HepG2 (cell line): ENCODE measurements at regions not wholly inside any gene's neighbourhood (a gene's known extent, or its start where the extent isn't known, plus 50 kb on each side); places are given as distances from the start of the nearest gene placed in this dataset.

Experiments used
- ATAC-seq: fragments of 200-7000 bp; cut with Tn5 transposase; 3 replicates; pipeline ENCODE4 v1.9.1; 2020; ENCODE audit warnings: mild to moderate bottlenecking, moderate library complexity
- BruUV-seq: library from RNA; stranded (reverse); fragments of 400-500 nt; replicated peaks from 2 replicates; lab custom pipeline; 2021; lab: Mats Ljungman, UMichigan
- CTCF ChIA-PET: fragments of 300-600 bp; formaldehyde crosslinking; extraction: SDS; loops from one replicate; lab custom pipeline; 2021; ENCODE audit warnings: low total read pairs, inconsistent platforms, low intra/inter-chr PET ratio; lab: Yijun Ruan, JAX
- POLR2A ChIA-PET: fragments of 350-600 bp; sonication (Branson Sonifier 250); formaldehyde crosslinking; loops from one replicate; lab custom pipeline; 2020; ENCODE audit warnings: antibody characterized with exemption, inconsistent platforms; lab: Yijun Ruan, JAX
- DNase-seq: peaks from one replicate; pipeline ENCODE4 v3.0.0-alpha.2; 2015; ENCODE audit warnings: low spot score
- FAIRE-seq: peaks from 3 replicates; lab custom pipeline; 2011; peaks lifted over from hg19 to GRCh38; lab: Jason Lieb, UNC
- H2AFZ ChIP-seq: one replicate; pipeline ENCODE4 v1.6.1; 2011; ENCODE audit warnings: low read length, inconsistent platforms
- H3K27ac ChIP-seq: fragments of 300-600 bp; 3 replicates; pipeline ENCODE4 v1.8.0; 2011; ENCODE audit warnings: mixed run types, mild to moderate bottlenecking, mixed read lengths, low read length, inconsistent platforms; ENCODE audit not compliant: insufficient read depth; ENCODE audit errors: extremely low read length
- H3K27me3 ChIP-seq, 2 experiments: fragments of 200-600 bp in 1 of 2; 2 replicates in 1 of 2; 3 replicates in 1 of 2; pipeline versions ENCODE4 v1.6.0 to v1.8.0; 2011; ENCODE audit warnings: low read length in 2 of 2, mild to moderate bottlenecking in 2 of 2, moderate library complexity in 2 of 2, inconsistent platforms in 1 of 2; ENCODE audit not compliant: insufficient read depth in 2 of 2, control insufficient read depth in 1 of 2
- H3K36me3 ChIP-seq, 2 experiments: fragments of 200-600 bp in 1 of 2; replicated peaks in 1 of 2; 2 replicates in 1 of 2; 3 replicates in 1 of 2; pipeline versions ENCODE4 v1.5.1 to v1.8.0; 2011; ENCODE audit warnings: low read length in 2 of 2, inconsistent platforms in 1 of 2; ENCODE audit not compliant: insufficient read depth in 2 of 2, control insufficient read depth in 1 of 2
- H3K4me1 ChIP-seq: 2 replicates; pipeline ENCODE4 v1.5.1; 2012; ENCODE audit warnings: low read length, inconsistent platforms; ENCODE audit not compliant: insufficient read depth
- H3K4me2 ChIP-seq: 2 replicates; pipeline ENCODE4 v1.6.0; 2011; ENCODE audit warnings: low read depth, low read length, inconsistent platforms
- H3K4me3 ChIP-seq, 3 experiments: fragments of 200-600 bp in 1 of 3; sonication (generic), shearing (Covaris generic) in 1 of 3; replicated peaks in 1 of 3; 2 replicates each; pipeline ENCODE4 v1.5.1; 2011 to 2016; ENCODE audit warnings: low read length in 3 of 3, inconsistent platforms in 2 of 3, low read depth in 2 of 3, mild to moderate bottlenecking in 2 of 3, control low read depth in 1 of 3, mixed read lengths in 1 of 3; ENCODE audit not compliant: insufficient read depth in 1 of 3
- H3K79me2 ChIP-seq: one replicate; pipeline ENCODE4 v1.6.1; 2011; ENCODE audit warnings: low read length, inconsistent platforms; ENCODE audit not compliant: insufficient read depth
- H3K9ac ChIP-seq: 2 replicates; pipeline ENCODE4 v1.6.0; 2011; ENCODE audit warnings: mild to moderate bottlenecking, low read depth, low read length, inconsistent platforms; ENCODE audit not compliant: insufficient read depth
- H3K9me3 ChIP-seq: 2 replicates; pipeline ENCODE4 v1.5.1; 2012; ENCODE audit warnings: mild to moderate bottlenecking, low read length
- H4K20me1 ChIP-seq: 2 replicates; pipeline ENCODE4 v1.6.0; 2011; ENCODE audit warnings: inconsistent platforms, mild to moderate bottlenecking, low read length, moderate library complexity; ENCODE audit not compliant: insufficient read depth
- FOXO1 ChIP-seq: sonication (generic); formaldehyde crosslinking; IDR thresholded peaks from 2 replicates; pipeline ENCODE4 v1.4.0; 2020; ENCODE audit warnings: missing genetic modification reagents
- HIC2 ChIP-seq: sonication (generic); formaldehyde crosslinking; IDR thresholded peaks from 2 replicates; pipeline ENCODE4 v1.9.0; 2022; ENCODE audit warnings: low read depth, missing genetic modification reagents
- KDM2A ChIP-seq: sonication (generic); formaldehyde crosslinking; IDR thresholded peaks from 2 replicates; pipeline ENCODE4 v1.4.0; 2020; ENCODE audit warnings: low read depth, missing genetic modification reagents, borderline replicate concordance
- MTA3 ChIP-seq: sonication (generic); formaldehyde crosslinking; IDR thresholded peaks from 2 replicates; pipeline ENCODE4 v1.4.0; 2020; ENCODE audit warnings: missing genetic modification reagents
- PHB2 ChIP-seq: fragments of 450-650 bp; IDR thresholded peaks from 2 replicates; pipeline ENCODE4 v1.6.1; 2018; ENCODE audit not compliant: partially characterized antibody
- PTBP1 ChIP-seq: fragments of 200-400 bp; formaldehyde crosslinking; IDR thresholded peaks from 2 replicates; pipeline ENCODE4 v1.6.1; 2018; ENCODE audit warnings: low read length, low read depth; ENCODE audit not compliant: poor library complexity, severe bottlenecking
- RCOR2 ChIP-seq: IDR thresholded peaks from 2 replicates; pipeline ENCODE4 v1.6.1; 2016; ENCODE audit warnings: missing biosample characterization, missing genetic modification reagents
- TOE1 ChIP-seq: sonication (generic); formaldehyde crosslinking; IDR thresholded peaks from 2 replicates; pipeline ENCODE4 v1.4.0; 2020; ENCODE audit warnings: mild to moderate bottlenecking, missing genetic modification reagents
- ZNF17 ChIP-seq: sonication (generic); formaldehyde crosslinking; IDR thresholded peaks from 2 replicates; pipeline ENCODE4 v1.5.0; 2020; ENCODE audit warnings: mild to moderate bottlenecking, missing genetic modification reagents
- ZNF232 ChIP-seq: sonication (generic); formaldehyde crosslinking; IDR thresholded peaks from 2 replicates; pipeline ENCODE4 v1.4.0; 2020; ENCODE audit warnings: missing genetic modification reagents, borderline replicate concordance
- ZNF501 ChIP-seq: sonication (generic); formaldehyde crosslinking; IDR thresholded peaks from 2 replicates; pipeline ENCODE4 v1.5.1; 2020; ENCODE audit warnings: mild to moderate bottlenecking, moderate library complexity, missing genetic modification reagents
- ZNF720 ChIP-seq: sonication (generic); formaldehyde crosslinking; IDR thresholded peaks from 2 replicates; pipeline ENCODE4 v1.4.0; 2020; ENCODE audit warnings: missing genetic modification reagents
- ZNF775 ChIP-seq: sonication (generic); formaldehyde crosslinking; IDR thresholded peaks from 2 replicates; pipeline ENCODE4 v1.4.0; 2020; ENCODE audit warnings: missing genetic modification reagents, mild to moderate bottlenecking, moderate library complexity, borderline replicate concordance
- WGBS: methylation state at CpG from one replicate; pipeline ENCODE4 v1.1.6; 2017; ENCODE audit warnings: low lambda C conversion rate; 5-methylcytosine and 5-hydroxymethylcytosine counted together
- in situ Hi-C: cut with HindIII; loops from 2 replicates; pipeline ENCODE4 v1.10.0; 2017; ENCODE audit warnings: low pct_unique_long_range_greater_than_20kb; ENCODE audit not compliant: extremely low pct_ligation_motif_present
- intact Hi-C: fragments of 100-400 bp; cut with micrococcal nuclease; formaldehyde crosslinking; loops from one replicate; pipeline ENCODE4 v1.10.0; 2022; ENCODE audit not compliant: unreplicated experiment

GRCh38 chr6:139972116-139972515 is 597.7 kb upstream of the CITED2 start:
- CTCF ChIA-PET, result no interaction called here
- no peaks in the 10 kb centered on the region for H3K36me3 ChIP-seq
- H2AFZ ChIP-seq, result no peak overlapping the region
- in situ Hi-C loops (no loop called here), intact Hi-C loops (no loop called here)
- H3K9me3 ChIP-seq, result no peaks in the 10 kb centered on the region
- no TSS peak for BruUV-seq
- H3K4me1 ChIP-seq, result no peaks in the 10 kb centered on the region
- ATAC-seq (no peak), FAIRE-seq (no peak), DNase-seq (no peak)
- H3K4me3 ChIP-seq, result no peak overlapping the region
- POLR2A ChIA-PET, result no interaction called here
- H3K27ac ChIP-seq, result no peak overlapping the region
- no peak overlapping the region for H3K4me2 ChIP-seq
- whole genome bisulfite sequencing, result 1% methylated on average over 2 of the region's 2 CpGs
- no peaks in the 10 kb centered on the region for H3K79me2 ChIP-seq
- TF ChIP-seq ZNF720 (CRISPR knock-in tag) (no peak), MTA3 (CRISPR knock-in tag) (no peak), HIC2 (CRISPR knock-in tag) (no peak), ZNF501 (CRISPR knock-in tag) (no peak), PTBP1 (no peak), FOXO1 (CRISPR knock-in tag) (no peak), RCOR2 (no peak), ZNF17 (no peak), ZNF232 (no peak)
- H3K27me3 ChIP-seq, result no peaks in the 10 kb centered on the region
- H4K20me1 ChIP-seq, result no peaks in the 10 kb centered on the region; the same call in 1 of the 2 replicates
- H3K9ac ChIP-seq, result no peak overlapping the region

- Histone ChIP-seq H3K4me1 (no peaks in the 10 kb centered on the region), H3K4me3 (no peak overlapping the region), H3K36me3 (no peaks in the 10 kb centered on the region), H3K27ac (no peak overlapping the region), H3K4me2 (no peak overlapping the region), H3K79me2 (no peaks in the 10 kb centered on the region), H3K9me3 (no peaks in the 10 kb centered on the region), H3K9ac (no peak overlapping the region), H4K20me1 (no peaks in the 10 kb centered on the region; the same call in 1 of the 2 replicates), H3K27me3 (no peaks in the 10 kb centered on the region), H2AFZ (no peak overlapping the region)
- TF ChIP-seq TOE1 (CRISPR knock-in tag) (no peak), PHB2 (no peak), ZNF775 (CRISPR knock-in tag) (no peak), KDM2A (CRISPR knock-in tag) (no peak)
- in situ Hi-C loops (no loop called here), intact Hi-C loops (no loop called here)
- no peak for ATAC-seq
- no peak for DNase-seq
- no peak for FAIRE-seq
- WGBS, result 31% methylated on average over 1 of the region's 1 CpG
- no TSS peak for BruUV-seq
- ChIA-PET POLR2A (no interaction called here), CTCF (no interaction called here)
Observed at GRCh38 chr6:139970591-139970991, 596.1 kb upstream of the CITED2 start.
